PC-9 (cell line): ENCODE measurements at regions not wholly inside any gene's neighbourhood (a gene's known extent, or its start where the extent isn't known, plus 50 kb on each side); places are given as distances from the start of the nearest gene placed in this dataset.

Experiments
- CTCF ChIP-seq: fragments of 200-600 bp; sonication (generic); conservative IDR thresholded peaks from 2 replicates; pipeline ENCODE4 v1.6.1; 2017; ENCODE audit warnings: mixed run types, antibody characterized with exemption, mild to moderate bottlenecking, moderate library complexity
- EZH2 ChIP-seq: fragments of 200-600 bp; sonication (generic); IDR thresholded peaks from 2 replicates; pipeline ENCODE4 v1.8.0; 2017; ENCODE audit warnings: antibody characterized with exemption, low read depth

GRCh38 chr2:235279965-235280364, 213.9 kb upstream of the AGAP1 start:
- no peak for TF ChIP-seq EZH2
- no peak for TF ChIP-seq CTCF
